PC-3 (cell line): ENCODE measurements at regions not wholly inside any gene's neighbourhood (a gene's known extent, or its start where the extent isn't known, plus 50 kb on each side); places are given as distances from the start of the nearest gene placed in this dataset.

Experiments used
- ATAC-seq: fragments of 200-7000 bp; cut with Tn5 transposase; 2 replicates; pipeline ENCODE4 v1.9.1; 2020; ENCODE audit warnings: mild to moderate bottlenecking, moderate library complexity
- BruUV-seq: library from RNA; stranded (reverse); fragments of 400-500 nt; replicated peaks from 2 replicates; lab custom pipeline; 2021; lab: Mats Ljungman, UMichigan
- CTCF ChIA-PET: fragments of 300-600 bp; sonication (Branson Sonifier 250); formaldehyde crosslinking; loops from one replicate; lab custom pipeline; 2022; ENCODE audit warnings: antibody characterized with exemption; lab: Charles Lee
- POLR2A ChIA-PET: fragments of 300-600 bp; sonication (Branson Sonifier 250); formaldehyde crosslinking; loops from one replicate; lab custom pipeline; 2022; ENCODE audit warnings: antibody characterized with exemption; ENCODE audit not compliant: unreplicated experiment; lab: Charles Lee
- DNase-seq: peaks from one replicate; pipeline ENCODE4 v3.0.0-alpha.2; 2015
- H2AFZ ChIP-seq: fragments of 300-600 bp; sonication (generic); 2 replicates; pipeline ENCODE4 v1.6.0; 2016; ENCODE audit warnings: antibody characterized with exemption, low read length
- H3F3A ChIP-seq: fragments of 300-600 bp; sonication (generic); one replicate; pipeline ENCODE4 v1.6.0; 2017; ENCODE audit warnings: antibody characterized with exemption, low read length, control low read depth, mild to moderate bottlenecking; ENCODE audit not compliant: unreplicated experiment
- H3K27ac ChIP-seq: fragments of 300-600 bp; sonication (generic); 2 replicates; pipeline ENCODE4 v1.5.1; 2016; ENCODE audit warnings: mild to moderate bottlenecking, low read length
- H3K27me3 ChIP-seq: fragments of 300-600 bp; sonication (generic); 2 replicates; pipeline ENCODE4 v1.6.1; 2016; ENCODE audit warnings: low read length, mixed read lengths
- H3K36me3 ChIP-seq: fragments of 300-600 bp; sonication (generic); 2 replicates; pipeline ENCODE4 v1.6.1; 2016; ENCODE audit warnings: low read depth, mixed run types, low read length, mixed read lengths
- H3K4me1 ChIP-seq: fragments of 300-600 bp; sonication (generic); 2 replicates; pipeline ENCODE4 v1.5.1; 2016; ENCODE audit warnings: low read length; ENCODE audit not compliant: insufficient read depth
- H3K4me2 ChIP-seq: fragments of 300-600 bp; sonication (generic); 2 replicates; pipeline ENCODE4 v1.6.0; 2016; ENCODE audit warnings: low read length
- H3K4me3 ChIP-seq: fragments of 300-600 bp; sonication (generic); 2 replicates; pipeline ENCODE4 v1.5.1; 2016; ENCODE audit warnings: mild to moderate bottlenecking, low read length, mixed read lengths
- H3K79me2 ChIP-seq: fragments of 300-600 bp; sonication (generic); 2 replicates; pipeline ENCODE4 v1.6.1; 2017; ENCODE audit warnings: low read length, mixed read lengths
- H3K9ac ChIP-seq: fragments of 300-600 bp; sonication (generic); 2 replicates; pipeline ENCODE4 v1.6.0; 2016; ENCODE audit warnings: mild to moderate bottlenecking, low read length
- H3K9me2 ChIP-seq: fragments of 300-600 bp; sonication (generic); replicated peaks from 2 replicates; pipeline ENCODE4 v1.6.1; 2016; ENCODE audit warnings: mixed run types, low read length, mixed read lengths
- H3K9me3 ChIP-seq: fragments of 300-600 bp; sonication (generic); 2 replicates; pipeline ENCODE4 v1.6.1; 2016; ENCODE audit warnings: low read length, mixed read lengths
- H4K20me1 ChIP-seq: fragments of 300-600 bp; sonication (generic); 2 replicates; pipeline ENCODE4 v1.6.1; 2016; ENCODE audit warnings: low read length, mixed read lengths
- EZH2 ChIP-seq: fragments of 300-600 bp; sonication (generic); IDR thresholded peaks from one replicate; pipeline ENCODE4 v1.6.1; 2017; ENCODE audit warnings: antibody characterized with exemption, mild to moderate bottlenecking, low read length; ENCODE audit not compliant: unreplicated experiment
- EZH2phosphoT487 ChIP-seq: fragments of 300-600 bp; sonication (generic); IDR thresholded peaks from 2 replicates; pipeline ENCODE4 v1.6.1; 2018; ENCODE audit warnings: mild to moderate bottlenecking, antibody characterized with exemption, low read length, borderline replicate concordance
- intact Hi-C: fragments of 100-400 bp; cut with micrococcal nuclease; formaldehyde crosslinking; loops from 2 replicates; pipeline ENCODE4 v1.9.0; 2023
- TF ChIP-seq, protein P1 (sequence below): fragments of 300-600 bp; sonication (generic); conservative IDR thresholded peaks from 2 replicates; pipeline ENCODE4 v1.5.1; 2017; ENCODE audit warnings: antibody characterized with exemption, low read depth, mild to moderate bottlenecking, low read length

DNA sequence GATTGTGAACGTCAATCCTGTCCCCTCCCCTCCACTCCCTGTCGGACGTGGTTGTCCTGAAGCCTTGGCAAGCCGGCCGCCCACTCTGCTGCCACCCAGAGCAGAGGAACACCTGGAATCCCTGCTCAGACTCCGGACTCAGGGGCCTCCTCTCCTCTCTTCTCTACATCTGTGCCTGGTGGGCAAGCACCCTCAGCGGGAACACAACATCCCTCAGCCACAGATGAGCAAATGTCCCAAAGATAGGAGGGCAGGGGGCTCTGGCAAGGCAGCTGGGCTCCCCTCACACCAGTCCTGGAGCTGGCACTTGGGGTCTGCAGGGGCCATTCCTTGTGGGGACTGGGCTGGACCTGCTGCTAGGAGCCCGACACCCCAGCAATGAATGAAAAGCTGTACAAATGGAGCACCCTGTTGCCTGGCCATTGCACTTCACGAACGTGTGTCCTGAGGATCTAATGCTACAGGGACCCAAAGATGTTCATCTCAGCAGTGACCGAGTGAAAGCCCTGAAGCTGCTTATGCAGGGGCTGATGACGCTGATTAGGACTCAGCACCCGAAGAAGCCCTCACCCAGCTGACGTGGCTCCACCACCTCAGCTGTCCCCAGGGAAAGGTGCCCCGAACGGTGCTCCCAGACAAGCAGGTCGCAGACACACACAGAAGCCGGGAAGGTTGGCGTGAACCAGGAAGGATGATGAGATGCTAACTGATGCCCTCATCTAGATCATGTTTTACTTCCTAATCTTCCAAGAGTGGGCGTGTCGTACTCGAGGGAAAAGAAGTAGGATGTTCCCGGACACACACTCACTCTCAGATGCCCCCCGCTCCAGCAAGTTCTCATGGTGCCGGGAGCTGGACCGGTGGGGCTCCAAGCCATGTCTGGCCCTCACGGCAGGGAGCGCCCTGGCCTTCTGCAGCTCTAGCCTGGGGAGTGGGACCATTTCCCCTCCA lies 177.0 kb upstream of the PPP1R26 start:
- intact Hi-C loops: no loop called here
- DNase-seq (no peak), ATAC-seq (no peak)
- ChIA-PET CTCF (interaction anchor here (0.6 kb wide), 1 partner anchor 39 kb away, joined by 3 read pairs; no protein-coding TSS in a partner anchor), POLR2A (no interaction called here)
- no peaks in the 10 kb centered on the region for H3K79me2 ChIP-seq
- no peaks in the 10 kb centered on the region for H4K20me1 ChIP-seq
- H3K9me2 ChIP-seq: no peaks in the 10 kb centered on the region
- no peaks in the 10 kb centered on the region for H3F3A ChIP-seq
- TF ChIP-seq EZH2phosphoT487: no peak
- TF ChIP-seq EZH2: no peak
- TF ChIP-seq, protein P1, sequence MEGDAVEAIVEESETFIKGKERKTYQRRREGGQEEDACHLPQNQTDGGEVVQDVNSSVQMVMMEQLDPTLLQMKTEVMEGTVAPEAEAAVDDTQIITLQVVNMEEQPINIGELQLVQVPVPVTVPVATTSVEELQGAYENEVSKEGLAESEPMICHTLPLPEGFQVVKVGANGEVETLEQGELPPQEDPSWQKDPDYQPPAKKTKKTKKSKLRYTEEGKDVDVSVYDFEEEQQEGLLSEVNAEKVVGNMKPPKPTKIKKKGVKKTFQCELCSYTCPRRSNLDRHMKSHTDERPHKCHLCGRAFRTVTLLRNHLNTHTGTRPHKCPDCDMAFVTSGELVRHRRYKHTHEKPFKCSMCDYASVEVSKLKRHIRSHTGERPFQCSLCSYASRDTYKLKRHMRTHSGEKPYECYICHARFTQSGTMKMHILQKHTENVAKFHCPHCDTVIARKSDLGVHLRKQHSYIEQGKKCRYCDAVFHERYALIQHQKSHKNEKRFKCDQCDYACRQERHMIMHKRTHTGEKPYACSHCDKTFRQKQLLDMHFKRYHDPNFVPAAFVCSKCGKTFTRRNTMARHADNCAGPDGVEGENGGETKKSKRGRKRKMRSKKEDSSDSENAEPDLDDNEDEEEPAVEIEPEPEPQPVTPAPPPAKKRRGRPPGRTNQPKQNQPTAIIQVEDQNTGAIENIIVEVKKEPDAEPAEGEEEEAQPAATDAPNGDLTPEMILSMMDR: no peak
- H3K36me3 ChIP-seq: no peaks in the 10 kb centered on the region
- no peak overlapping the region for H3K4me2 ChIP-seq
- no peak overlapping the region for H3K4me3 ChIP-seq
- H3K9ac ChIP-seq: no peak overlapping the region
- no TSS peak for BruUV-seq
- no peak overlapping the region for H2AFZ ChIP-seq
- H3K9me3 ChIP-seq: no peaks in the 10 kb centered on the region
- H3K4me1 ChIP-seq: no peaks in the 10 kb centered on the region
- H3K27me3 ChIP-seq: peaks cover 81% of the 10 kb centered on the region
- no peak overlapping the region for H3K27ac ChIP-seq

DNA sequence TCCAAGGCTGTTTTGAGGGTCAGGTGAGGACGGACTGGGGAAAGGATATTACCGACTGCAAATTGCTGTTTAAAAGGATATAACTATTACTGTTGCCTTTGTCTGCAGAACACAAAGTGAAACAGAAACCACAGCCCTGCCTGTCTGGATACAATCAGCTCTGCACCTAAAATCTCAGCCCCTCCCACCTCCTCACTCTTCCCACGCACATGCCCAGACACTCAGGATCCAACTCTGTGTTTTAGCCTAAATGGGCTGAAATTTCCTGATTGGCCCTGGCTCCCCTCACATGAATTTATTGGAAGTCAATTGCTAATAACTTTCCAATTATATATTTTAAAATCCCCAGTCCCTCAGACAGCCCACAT lies 176.3 kb upstream of the PPP1R26 start:
- ChIA-PET POLR2A (no interaction called here), CTCF (interaction anchor here (0.6 kb wide), 1 partner anchor 39 kb away, joined by 3 read pairs; no protein-coding TSS in a partner anchor)
- Histone ChIP-seq H3K79me2 (no peaks in the 10 kb centered on the region), H3K4me2 (no peak overlapping the region), H3K36me3 (no peaks in the 10 kb centered on the region), H3K4me1 (no peaks in the 10 kb centered on the region), H2AFZ (no peak overlapping the region), H3K27me3 (peaks cover 76% of the 10 kb centered on the region), H4K20me1 (no peaks in the 10 kb centered on the region), H3K9me2 (no peaks in the 10 kb centered on the region), H3K27ac (no peak overlapping the region), H3K4me3 (no peak overlapping the region), H3F3A (no peaks in the 10 kb centered on the region), H3K9ac (no peak overlapping the region), H3K9me3 (no peaks in the 10 kb centered on the region)
- intact Hi-C loops: no loop called here
- ATAC-seq: no peak
- BruUV-seq: no TSS peak
- no peak for DNase-seq
- TF ChIP-seq EZH2phosphoT487 (no peak), EZH2 (no peak)
- TF ChIP-seq, protein P1: no peak
